Glutamatergic neuron (in vitro differentiated cells): ENCODE measurements at regions not wholly inside any gene's neighbourhood (a gene's known extent, or its start where the extent isn't known, plus 50 kb on each side); places are given as distances from the start of the nearest gene placed in this dataset.

Experiments used
- DNase-seq: peaks from one replicate; pipeline ENCODE4 v3.0.0; 2022
- H3K27ac Mint-ChIP-seq: one replicate; pipeline ENCODE4 v1.8.0; 2020; ENCODE audit warnings: mild to moderate bottlenecking, mixed read lengths, inconsistent platforms; ENCODE audit not compliant: unreplicated experiment
- H3K27me3 Mint-ChIP-seq: one replicate; pipeline ENCODE4 v1.8.0; 2020; ENCODE audit warnings: mild to moderate bottlenecking, moderate library complexity, mixed read lengths, inconsistent platforms; ENCODE audit not compliant: unreplicated experiment
- H3K36me3 Mint-ChIP-seq: one replicate; pipeline ENCODE4 v1.8.0; 2020; ENCODE audit warnings: mild to moderate bottlenecking, mixed read lengths, inconsistent platforms; ENCODE audit not compliant: unreplicated experiment
- H3K4me1 Mint-ChIP-seq: one replicate; pipeline ENCODE4 v1.8.0; 2020; ENCODE audit warnings: mild to moderate bottlenecking, low read depth, mixed read lengths, inconsistent platforms; ENCODE audit not compliant: unreplicated experiment
- H3K4me3 Mint-ChIP-seq: one replicate; pipeline ENCODE4 v1.8.0; 2020; ENCODE audit warnings: mild to moderate bottlenecking, mixed read lengths, inconsistent platforms; ENCODE audit not compliant: unreplicated experiment
- H3K9me3 Mint-ChIP-seq: one replicate; pipeline ENCODE4 v1.8.0; 2020; ENCODE audit warnings: mild to moderate bottlenecking, moderate library complexity, mixed read lengths, inconsistent platforms; ENCODE audit not compliant: unreplicated experiment
- TF ChIP-seq, protein P1 (sequence below): fragments of 200-600 bp; sonication (generic); IDR thresholded peaks from one replicate; pipeline ENCODE4 v1.5.0; 2021; ENCODE audit not compliant: partially characterized antibody, unreplicated experiment

DNA sequence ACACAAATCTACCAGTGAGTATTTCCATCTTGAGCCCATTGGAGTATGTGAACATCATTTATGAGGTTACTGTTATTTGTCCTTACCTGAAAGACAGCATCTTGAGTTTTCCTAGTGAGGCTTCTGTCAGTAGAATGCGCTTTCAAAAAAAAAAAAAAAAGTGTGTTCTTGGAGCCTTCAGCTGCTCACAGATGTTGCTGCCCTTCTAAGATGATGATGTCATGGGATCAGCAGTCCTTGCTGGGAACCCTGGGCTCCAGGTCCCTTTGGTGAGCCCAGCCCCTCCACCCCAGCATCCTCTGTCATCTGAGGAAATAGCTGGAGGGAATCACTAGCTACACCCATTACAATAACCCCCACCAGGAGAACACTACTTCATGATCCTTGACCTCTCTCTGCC lies 83.3 kb downstream of the ATPSCKMT start:
- peaks cover 11% of the 10 kb centered on the region for H3K9me3 Mint-ChIP-seq
- DNase-seq = no peak
- peaks cover 24% of the 10 kb centered on the region for H3K36me3 Mint-ChIP-seq
- TF ChIP-seq, protein P1, sequence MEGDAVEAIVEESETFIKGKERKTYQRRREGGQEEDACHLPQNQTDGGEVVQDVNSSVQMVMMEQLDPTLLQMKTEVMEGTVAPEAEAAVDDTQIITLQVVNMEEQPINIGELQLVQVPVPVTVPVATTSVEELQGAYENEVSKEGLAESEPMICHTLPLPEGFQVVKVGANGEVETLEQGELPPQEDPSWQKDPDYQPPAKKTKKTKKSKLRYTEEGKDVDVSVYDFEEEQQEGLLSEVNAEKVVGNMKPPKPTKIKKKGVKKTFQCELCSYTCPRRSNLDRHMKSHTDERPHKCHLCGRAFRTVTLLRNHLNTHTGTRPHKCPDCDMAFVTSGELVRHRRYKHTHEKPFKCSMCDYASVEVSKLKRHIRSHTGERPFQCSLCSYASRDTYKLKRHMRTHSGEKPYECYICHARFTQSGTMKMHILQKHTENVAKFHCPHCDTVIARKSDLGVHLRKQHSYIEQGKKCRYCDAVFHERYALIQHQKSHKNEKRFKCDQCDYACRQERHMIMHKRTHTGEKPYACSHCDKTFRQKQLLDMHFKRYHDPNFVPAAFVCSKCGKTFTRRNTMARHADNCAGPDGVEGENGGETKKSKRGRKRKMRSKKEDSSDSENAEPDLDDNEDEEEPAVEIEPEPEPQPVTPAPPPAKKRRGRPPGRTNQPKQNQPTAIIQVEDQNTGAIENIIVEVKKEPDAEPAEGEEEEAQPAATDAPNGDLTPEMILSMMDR = no peak
- H3K27ac Mint-ChIP-seq = no peak overlapping the region
- no peak overlapping the region for H3K4me3 Mint-ChIP-seq
- no peaks in the 10 kb centered on the region for H3K27me3 Mint-ChIP-seq
- H3K4me1 Mint-ChIP-seq = peaks cover 13% of the 10 kb centered on the region

DNA sequence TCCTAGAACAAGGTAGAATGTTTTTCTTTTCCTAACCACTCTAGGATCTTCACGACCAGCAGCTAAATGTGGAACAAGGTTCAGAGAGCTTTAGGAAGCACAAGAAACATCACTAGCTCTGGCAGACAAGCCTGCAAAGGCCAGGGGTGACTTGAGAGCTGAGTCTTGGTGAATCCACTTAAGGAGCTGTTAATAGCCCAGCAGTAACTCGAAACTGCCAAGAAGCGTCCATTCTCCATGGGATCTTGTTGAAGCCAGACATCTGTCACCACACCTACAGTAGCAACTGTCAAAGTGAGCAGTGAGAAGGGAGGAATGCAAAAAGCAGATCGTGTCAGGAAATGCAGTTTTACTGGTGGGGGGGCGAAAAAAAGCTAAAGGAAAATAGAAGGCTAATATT lies 87.2 kb downstream of the ATPSCKMT start:
- H3K36me3 Mint-ChIP-seq = peaks cover 20% of the 10 kb centered on the region
- no peak for DNase-seq
- H3K4me1 Mint-ChIP-seq = peaks cover 13% of the 10 kb centered on the region
- no peak overlapping the region for H3K4me3 Mint-ChIP-seq
- no peaks in the 10 kb centered on the region for H3K27me3 Mint-ChIP-seq
- peaks cover 6% of the 10 kb centered on the region for H3K9me3 Mint-ChIP-seq
- TF ChIP-seq, protein P1 = no peak
- H3K27ac Mint-ChIP-seq = peak overlapping the region; percentile 41

DNA sequence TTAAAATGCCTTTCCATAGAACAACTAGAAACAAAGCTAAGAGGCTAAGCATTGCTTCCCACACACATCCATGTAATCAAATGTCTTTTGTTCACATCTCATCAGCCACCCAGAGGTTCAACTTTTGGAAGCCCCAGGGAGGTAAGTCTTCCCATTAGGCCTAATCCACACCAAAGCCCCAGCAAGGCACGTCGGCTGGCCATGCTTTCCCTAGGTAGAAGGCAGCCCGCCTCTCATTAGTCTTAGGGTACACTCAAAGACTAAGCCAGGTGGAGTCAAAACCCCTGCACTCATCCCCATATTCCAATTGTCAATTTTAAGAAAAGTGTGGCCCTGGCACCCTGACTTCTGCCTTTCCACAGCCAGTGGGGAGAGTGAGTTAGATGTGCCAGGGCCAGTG lies 87.9 kb downstream of the ATPSCKMT start:
- H3K4me3 Mint-ChIP-seq = no peak overlapping the region
- H3K9me3 Mint-ChIP-seq = peaks cover 6% of the 10 kb centered on the region
- H3K36me3 Mint-ChIP-seq = peaks cover 20% of the 10 kb centered on the region
- H3K27me3 Mint-ChIP-seq = no peaks in the 10 kb centered on the region
- TF ChIP-seq, protein P1 = no peak
- H3K27ac Mint-ChIP-seq = peak overlapping the region; percentile 41
- peaks cover 13% of the 10 kb centered on the region for H3K4me1 Mint-ChIP-seq
- no peak for DNase-seq

DNA sequence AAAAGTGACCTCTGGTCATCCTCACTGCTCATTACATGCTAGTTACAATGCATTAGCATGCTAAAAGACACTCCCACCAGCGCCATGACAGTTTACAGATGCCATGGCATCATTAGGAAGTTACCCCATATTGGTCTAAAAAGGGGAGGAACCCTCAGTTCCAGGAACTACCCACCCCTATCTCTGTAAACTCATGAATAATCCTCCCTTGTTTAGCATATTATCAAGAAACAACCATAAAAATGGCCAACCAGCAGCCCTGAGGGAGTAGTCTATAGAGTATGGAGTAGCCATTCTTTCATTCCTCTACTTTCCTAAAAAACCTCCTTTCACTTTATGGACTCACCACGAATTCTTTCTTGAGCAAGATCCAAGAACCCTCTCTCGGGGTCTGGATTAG lies 89.4 kb downstream of the ATPSCKMT start:
- Mint-ChIP-seq H3K4me1 (peaks cover 13% of the 10 kb centered on the region), H3K27me3 (no peaks in the 10 kb centered on the region), H3K27ac (no peak overlapping the region)

DNA sequence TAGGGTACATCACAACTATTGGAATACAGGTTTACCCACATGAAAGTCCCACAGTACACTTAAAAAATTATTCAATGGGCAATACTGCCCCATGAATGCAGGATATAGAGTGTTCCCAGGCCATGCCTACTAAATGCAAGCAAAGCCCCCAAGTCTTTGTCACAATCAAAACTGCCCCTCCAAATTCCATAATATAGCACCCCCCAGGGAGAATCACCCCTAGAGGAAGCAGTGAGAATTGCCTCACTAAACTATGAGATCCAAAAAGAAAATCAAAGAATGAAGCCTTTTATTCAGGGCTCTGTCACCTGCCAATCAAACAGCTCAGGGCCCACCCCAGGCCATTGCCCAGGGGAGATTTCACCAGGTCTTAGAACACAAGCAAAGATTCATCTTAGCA lies 90.8 kb downstream of the ATPSCKMT start:
- H3K4me3 Mint-ChIP-seq = no peak overlapping the region
- TF ChIP-seq, protein P1 = peak; percentile 48
- peaks cover 2% of the 10 kb centered on the region for H3K9me3 Mint-ChIP-seq
- H3K27ac Mint-ChIP-seq = no peak overlapping the region
- H3K27me3 Mint-ChIP-seq = no peaks in the 10 kb centered on the region
- no peak for DNase-seq
- no peaks in the 10 kb centered on the region for H3K36me3 Mint-ChIP-seq
- H3K4me1 Mint-ChIP-seq = peaks cover 13% of the 10 kb centered on the region

More for the DNA sequence above, 89.4 kb downstream of the ATPSCKMT start:
- DNase-seq = no peak
- H3K9me3 Mint-ChIP-seq = peaks cover 3% of the 10 kb centered on the region
- peaks cover 9% of the 10 kb centered on the region for H3K36me3 Mint-ChIP-seq
- H3K4me3 Mint-ChIP-seq = no peak overlapping the region
- TF ChIP-seq, protein P1 = no peak
